HCT116 (cell line): ENCODE measurements at regions not wholly inside any gene's neighbourhood (a gene's known extent, or its start where the extent isn't known, plus 50 kb on each side); places are given as distances from the start of the nearest gene placed in this dataset.

Experiments
- ATAC-seq: fragments of 200-7000 bp; cut with Tn5 transposase; 2 replicates; pipeline ENCODE4 v1.9.1; 2020; ENCODE audit warnings: mild to moderate bottlenecking, moderate library complexity
- BruUV-seq: library from RNA; stranded (reverse); fragments of 400-500 nt; replicated peaks from 2 replicates; lab custom pipeline; 2021; lab: Mats Ljungman, UMichigan
- CTCF ChIA-PET: fragments of 300-600 bp; sonication (Branson Sonifier 250); formaldehyde crosslinking; loops from one replicate; lab custom pipeline; 2021; ENCODE audit warnings: antibody characterized with exemption; lab: Charles Lee
- POLR2A ChIA-PET: fragments of 300-600, 350-600 bp; sonication (Branson Sonifier 250); formaldehyde crosslinking; loops from one replicate; lab custom pipeline; 2021; ENCODE audit warnings: antibody characterized with exemption; lab: Charles Lee
- RAD21 ChIA-PET, 2 experiments: fragments of 300-600 bp; sonication (Branson Sonifier 250); formaldehyde crosslinking; loops; one replicate each; lab custom pipeline; 2023; ENCODE audit warnings: low total read pairs in 2 of 2; ENCODE audit not compliant: uncharacterized antibody in 2 of 2, unreplicated experiment in 2 of 2, low non-redundant PET in 1 of 2; lab: Charles Lee
- DNase-seq: peaks from one replicate; pipeline ENCODE4 v3.0.0-alpha.2; 2010; ENCODE audit warnings: low read depth, low spot score
- H2AFZ ChIP-seq: fragments of 200-600 bp; shearing (Covaris generic), sonication (generic); 2 replicates; pipeline ENCODE4 v1.6.1; 2017; ENCODE audit warnings: low read depth, mixed run types, mixed read lengths, antibody characterized with exemption, low read length; ENCODE audit not compliant: poor library complexity, severe bottlenecking
- H3K27ac ChIP-seq: 2 replicates; pipeline ENCODE4 v1.5.1; 2012; ENCODE audit warnings: low read depth, low read length
- H3K27me3 ChIP-seq: fragments of 200-600 bp; sonication (generic); 2 replicates; pipeline ENCODE4 v1.6.1; 2016; ENCODE audit warnings: mixed run types, low read length, mixed read lengths; ENCODE audit not compliant: insufficient read depth
- H3K36me3 ChIP-seq, 2 experiments: fragments of 200-500 bp in 1 of 2; fragments of 200-600 bp in 1 of 2; sonication (Bioruptor generic) in 1 of 2; sonication (generic) in 1 of 2; 2 replicates each; pipeline versions ENCODE4 v1.5.1 to v1.6.1; 2014 to 2016; ENCODE audit warnings: low read length in 2 of 2, inconsistent platforms in 1 of 2, mixed read lengths in 1 of 2, mixed run types in 1 of 2; ENCODE audit not compliant: insufficient read depth in 2 of 2, control insufficient read depth in 1 of 2
- H3K4me1 ChIP-seq, 2 experiments: fragments of 200-600 bp in 1 of 2; sonication (generic) in 1 of 2; 2 replicates each; pipeline versions ENCODE4 v1.5.1 to v1.6.1; 2012 to 2017; ENCODE audit warnings: low read length in 2 of 2, inconsistent platforms in 1 of 2, mild to moderate bottlenecking in 1 of 2, mixed read lengths in 1 of 2, mixed run types in 1 of 2, moderate library complexity in 1 of 2; ENCODE audit not compliant: insufficient read depth in 2 of 2, control insufficient read depth in 1 of 2
- H3K4me2 ChIP-seq: fragments of 200-600 bp; sonication (generic); 2 replicates; pipeline ENCODE4 v1.6.1; 2017; ENCODE audit warnings: mixed run types, low read length, mixed read lengths
- H3K4me3 ChIP-seq, 2 experiments: fragments of 200-600 bp in 1 of 2; sonication (generic) in 1 of 2; replicated peaks in 1 of 2; 2 replicates each; pipeline ENCODE4 v1.5.1; 2011 to 2016; ENCODE audit warnings: low read length in 2 of 2, control low read depth in 1 of 2, low read depth in 1 of 2, mild to moderate bottlenecking in 1 of 2, mixed read lengths in 1 of 2, mixed run types in 1 of 2
- H3K79me2 ChIP-seq: fragments of 200-600 bp; sonication (generic); 2 replicates; pipeline ENCODE4 v1.6.1; 2017; ENCODE audit warnings: mild to moderate bottlenecking, mixed run types, low read length, moderate library complexity, mixed read lengths; ENCODE audit not compliant: insufficient read depth
- H3K9ac ChIP-seq: fragments of 200-600 bp; sonication (generic); 2 replicates; pipeline ENCODE4 v1.6.1; 2016; ENCODE audit warnings: low read length, mixed read lengths
- H3K9me2 ChIP-seq: fragments of 200-600 bp; sonication (generic), shearing (Covaris generic); 2 replicates; pipeline ENCODE4 v1.6.1; 2017; ENCODE audit warnings: mixed run types, mild to moderate bottlenecking, moderate library complexity; ENCODE audit not compliant: insufficient read depth
- H3K9me3 ChIP-seq, 2 experiments: fragments of 200-500 bp in 1 of 2; fragments of 200-600 bp in 1 of 2; sonication (Bioruptor generic) in 1 of 2; sonication (generic) in 1 of 2; 2 replicates each; pipeline ENCODE4 v1.6.1; 2014 to 2017; ENCODE audit warnings: low read length in 2 of 2, mixed read lengths in 2 of 2, inconsistent platforms in 1 of 2, low read depth in 1 of 2, mild to moderate bottlenecking in 1 of 2, mixed run types in 1 of 2, moderate library complexity in 1 of 2; ENCODE audit not compliant: control insufficient read depth in 1 of 2, insufficient read depth in 1 of 2
- H4K20me1 ChIP-seq: fragments of 200-600 bp; sonication (generic), shearing (Covaris generic); 2 replicates; pipeline ENCODE4 v1.6.1; 2017; ENCODE audit warnings: mixed run types, mild to moderate bottlenecking, moderate library complexity; ENCODE audit not compliant: insufficient read depth
- CBX3 ChIP-seq: IDR thresholded peaks from 2 replicates; pipeline ENCODE4 v1.6.1; 2012; ENCODE audit warnings: low read depth
- ELF1 ChIP-seq: IDR thresholded peaks from 2 replicates; pipeline ENCODE4 v1.6.1; 2012; ENCODE audit warnings: low read depth, borderline replicate concordance
- EZH2phosphoT487 ChIP-seq: fragments of 200-600 bp; IDR thresholded peaks from 2 replicates; pipeline ENCODE4 v1.6.1; 2018; ENCODE audit warnings: antibody characterized with exemption, borderline replicate concordance
- JUND ChIP-seq: IDR thresholded peaks from 2 replicates; pipeline ENCODE4 v1.6.1; 2012
- POLR2A ChIP-seq: IDR thresholded peaks from 2 replicates; pipeline ENCODE4 v1.7.0; 2011; ENCODE audit warnings: borderline replicate concordance; ENCODE audit not compliant: insufficient read depth, insufficient read length; ENCODE audit errors: extremely low read depth
- POLR2AphosphoS5 ChIP-seq: IDR thresholded peaks from 2 replicates; pipeline ENCODE4 v1.6.1; 2011; ENCODE audit warnings: mild to moderate bottlenecking, low read depth, low read length, moderate library complexity
- SP1 ChIP-seq: IDR thresholded peaks from 2 replicates; pipeline ENCODE4 v1.6.1; 2012; ENCODE audit warnings: low read depth
- intact Hi-C: fragments of 100-400 bp; cut with micrococcal nuclease; formaldehyde crosslinking; loops from 2 replicates; pipeline ENCODE4 v1.10.0; 2022
- TF ChIP-seq, protein P1 (sequence below): IDR thresholded peaks from 2 replicates; pipeline ENCODE4 v1.6.1; 2012; ENCODE audit warnings: low read depth

DNA sequence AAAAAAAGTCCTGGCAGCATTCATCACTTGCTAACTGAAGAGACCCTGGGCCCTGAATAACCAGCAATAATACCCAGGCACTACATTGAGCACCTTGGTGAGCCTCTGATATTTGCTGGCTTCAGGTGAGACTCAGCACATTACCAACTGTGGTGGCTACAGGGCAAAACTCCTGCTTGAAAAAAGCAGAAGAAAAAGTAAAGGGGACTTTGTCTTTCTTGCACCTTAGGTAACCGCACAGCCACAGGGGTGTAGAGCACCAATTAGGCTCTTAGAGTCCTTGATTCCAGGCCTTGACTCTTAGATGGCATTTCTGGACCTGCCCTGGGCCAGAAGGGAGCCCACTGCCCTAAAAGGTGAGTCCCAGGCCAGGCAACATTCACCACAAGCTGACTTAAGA, 269.5 kb downstream of the AUH start:
- Histone ChIP-seq H3K9me3 (no peaks in the 10 kb centered on the region), H3K9ac (no peak overlapping the region), H3K9me2 (no peaks in the 10 kb centered on the region), H3K36me3 (no peaks in the 10 kb centered on the region), H3K27me3 (no peaks in the 10 kb centered on the region), H3K27ac (no peak overlapping the region), H3K4me3 (no peak overlapping the region), H3K4me2 (no peak overlapping the region), H3K79me2 (no peaks in the 10 kb centered on the region), H3K4me1 (no peaks in the 10 kb centered on the region), H2AFZ (no peak overlapping the region), H4K20me1 (no peaks in the 10 kb centered on the region)
- no TSS peak for BruUV-seq
- ATAC-seq (no peak), DNase-seq (no peak)
- intact Hi-C loops, result no loop called here
- ChIA-PET POLR2A (no interaction called here), RAD21 (no interaction called here), CTCF (no interaction called here)
- TF ChIP-seq CBX3 (no peak), POLR2A (no peak), EZH2phosphoT487 (no peak), JUND (no peak), ELF1 (no peak), POLR2AphosphoS5 (no peak), SP1 (no peak)
- TF ChIP-seq, protein P1, sequence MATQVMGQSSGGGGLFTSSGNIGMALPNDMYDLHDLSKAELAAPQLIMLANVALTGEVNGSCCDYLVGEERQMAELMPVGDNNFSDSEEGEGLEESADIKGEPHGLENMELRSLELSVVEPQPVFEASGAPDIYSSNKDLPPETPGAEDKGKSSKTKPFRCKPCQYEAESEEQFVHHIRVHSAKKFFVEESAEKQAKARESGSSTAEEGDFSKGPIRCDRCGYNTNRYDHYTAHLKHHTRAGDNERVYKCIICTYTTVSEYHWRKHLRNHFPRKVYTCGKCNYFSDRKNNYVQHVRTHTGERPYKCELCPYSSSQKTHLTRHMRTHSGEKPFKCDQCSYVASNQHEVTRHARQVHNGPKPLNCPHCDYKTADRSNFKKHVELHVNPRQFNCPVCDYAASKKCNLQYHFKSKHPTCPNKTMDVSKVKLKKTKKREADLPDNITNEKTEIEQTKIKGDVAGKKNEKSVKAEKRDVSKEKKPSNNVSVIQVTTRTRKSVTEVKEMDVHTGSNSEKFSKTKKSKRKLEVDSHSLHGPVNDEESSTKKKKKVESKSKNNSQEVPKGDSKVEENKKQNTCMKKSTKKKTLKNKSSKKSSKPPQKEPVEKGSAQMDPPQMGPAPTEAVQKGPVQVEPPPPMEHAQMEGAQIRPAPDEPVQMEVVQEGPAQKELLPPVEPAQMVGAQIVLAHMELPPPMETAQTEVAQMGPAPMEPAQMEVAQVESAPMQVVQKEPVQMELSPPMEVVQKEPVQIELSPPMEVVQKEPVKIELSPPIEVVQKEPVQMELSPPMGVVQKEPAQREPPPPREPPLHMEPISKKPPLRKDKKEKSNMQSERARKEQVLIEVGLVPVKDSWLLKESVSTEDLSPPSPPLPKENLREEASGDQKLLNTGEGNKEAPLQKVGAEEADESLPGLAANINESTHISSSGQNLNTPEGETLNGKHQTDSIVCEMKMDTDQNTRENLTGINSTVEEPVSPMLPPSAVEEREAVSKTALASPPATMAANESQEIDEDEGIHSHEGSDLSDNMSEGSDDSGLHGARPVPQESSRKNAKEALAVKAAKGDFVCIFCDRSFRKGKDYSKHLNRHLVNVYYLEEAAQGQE, result no peak
